DOHH2 (cell line): ENCODE measurements at regions not wholly inside any gene's neighbourhood (a gene's known extent, or its start where the extent isn't known, plus 50 kb on each side); places are given as distances from the start of the nearest gene placed in this dataset.

Source experiments
- H3F3A ChIP-seq: fragments of 200-600 bp; sonication (generic), shearing (Covaris generic); 2 replicates; pipeline ENCODE4 v1.6.0; 2016; ENCODE audit warnings: antibody characterized with exemption, mild to moderate bottlenecking; ENCODE audit not compliant: control insufficient read depth, insufficient read depth
- H3K27ac ChIP-seq: fragments of 200-600 bp; sonication (generic); 2 replicates; pipeline ENCODE4 v1.5.1; 2014; ENCODE audit warnings: low read depth, mild to moderate bottlenecking, low read length, moderate library complexity
- H3K27me3 ChIP-seq: fragments of 200-600 bp; sonication (generic); 2 replicates; pipeline ENCODE4 v1.6.1; 2014; ENCODE audit warnings: mild to moderate bottlenecking, low read length, mixed read lengths; ENCODE audit not compliant: control insufficient read depth
- H3K36me3 ChIP-seq: fragments of 200-600 bp; sonication (generic); 2 replicates; pipeline ENCODE4 v1.6.1; 2014; ENCODE audit warnings: mild to moderate bottlenecking, low read length, moderate library complexity, mixed read lengths; ENCODE audit not compliant: control insufficient read depth
- H3K4me1 ChIP-seq: fragments of 200-600 bp; sonication (generic); 2 replicates; pipeline ENCODE4 v1.6.1; 2014; ENCODE audit warnings: mild to moderate bottlenecking, low read length, mixed read lengths; ENCODE audit not compliant: control insufficient read depth
- H3K4me2 ChIP-seq: fragments of 200-600 bp; sonication (generic); 2 replicates; pipeline ENCODE4 v1.6.0; 2014; ENCODE audit warnings: mild to moderate bottlenecking, low read length, moderate library complexity
- H3K4me3 ChIP-seq: fragments of 200-600 bp; sonication (generic); 2 replicates; pipeline ENCODE4 v1.5.1; 2014; ENCODE audit warnings: mild to moderate bottlenecking, low read length, mixed read lengths
- H3K79me2 ChIP-seq: fragments of 200-600 bp; sonication (generic); 2 replicates; pipeline ENCODE4 v1.6.1; 2014; ENCODE audit warnings: mild to moderate bottlenecking, low read length, mixed read lengths; ENCODE audit not compliant: control insufficient read depth
- H3K9me2 ChIP-seq: fragments of 200-600 bp; sonication (generic); replicated peaks from 2 replicates; pipeline ENCODE4 v1.6.1; 2014; ENCODE audit warnings: mild to moderate bottlenecking, low read length, mixed read lengths; ENCODE audit not compliant: control insufficient read depth
- H3K9me3 ChIP-seq: fragments of 200-600 bp; sonication (generic); 2 replicates; pipeline ENCODE4 v1.6.1; 2014; ENCODE audit warnings: antibody characterized with exemption, low read length, mixed read lengths; ENCODE audit not compliant: control insufficient read depth, insufficient read depth
- H4K20me1 ChIP-seq: fragments of 200-600 bp; sonication (generic); 2 replicates; pipeline ENCODE4 v1.6.0; 2014; ENCODE audit warnings: low read depth, mild to moderate bottlenecking, antibody characterized with exemption, low read length, moderate library complexity; ENCODE audit not compliant: control insufficient read depth, insufficient read depth
- CTCF ChIP-seq: fragments of 200-600 bp; sonication (generic); IDR thresholded peaks from one replicate; pipeline ENCODE4 v1.5.1; 2014; ENCODE audit warnings: antibody characterized with exemption, mild to moderate bottlenecking, low read depth, low read length; ENCODE audit not compliant: poor library complexity, severe bottlenecking
- EZH2phosphoT487 ChIP-seq: fragments of 200-600 bp; sonication (generic); IDR thresholded peaks from 2 replicates; pipeline ENCODE4 v1.6.1; 2017; ENCODE audit warnings: borderline replicate concordance, mild to moderate bottlenecking, antibody characterized with exemption, low read length, moderate library complexity, mixed read lengths

DNA sequence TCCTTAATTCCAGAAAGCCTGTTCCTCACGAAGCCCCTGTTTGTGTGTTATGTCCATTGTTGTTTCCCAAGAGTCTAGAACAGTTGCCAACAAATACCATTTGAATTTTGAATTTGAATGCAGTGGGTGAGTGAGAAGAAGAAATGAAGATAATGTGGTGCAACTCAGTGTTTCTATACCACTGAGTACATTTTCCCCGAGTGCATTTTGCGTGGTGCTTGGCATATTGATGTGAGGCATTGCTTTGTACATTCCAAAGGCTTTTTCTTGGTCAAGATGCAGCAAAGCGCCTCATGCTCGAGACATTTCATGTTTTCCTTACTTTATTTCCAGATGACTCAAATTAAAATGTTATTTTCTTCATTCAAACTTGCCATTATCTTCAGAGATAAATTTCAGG is 253.1 kb upstream of the RPS6KA3 start:
- no peaks in the 10 kb centered on the region for H3K79me2 ChIP-seq
- TF ChIP-seq CTCF: no peak
- TF ChIP-seq EZH2phosphoT487: no peak

GRCh38 chrX:20519146-20519545 is 252.4 kb upstream of the RPS6KA3 start:
- Histone ChIP-seq H3K36me3 (no peaks in the 10 kb centered on the region), H3F3A (no peaks in the 10 kb centered on the region), H3K9me2 (no peaks in the 10 kb centered on the region), H3K79me2 (no peaks in the 10 kb centered on the region), H3K27me3 (no peaks in the 10 kb centered on the region), H3K4me3 (no peak overlapping the region), H3K4me2 (no peak overlapping the region), H3K4me1 (no peaks in the 10 kb centered on the region), H3K27ac (no peak overlapping the region), H3K9me3 (no peaks in the 10 kb centered on the region), H4K20me1 (no peaks in the 10 kb centered on the region)
- TF ChIP-seq EZH2phosphoT487 (no peak), CTCF (no peak)

More for the DNA sequence above, 253.1 kb upstream of the RPS6KA3 start:
- H3K27me3 ChIP-seq: no peaks in the 10 kb centered on the region
- no peaks in the 10 kb centered on the region for H4K20me1 ChIP-seq
- no peaks in the 10 kb centered on the region for H3K4me1 ChIP-seq
- H3K4me3 ChIP-seq: no peak overlapping the region
- no peaks in the 10 kb centered on the region for H3K36me3 ChIP-seq
- H3K4me2 ChIP-seq: no peak overlapping the region
- H3F3A ChIP-seq: no peaks in the 10 kb centered on the region
- no peaks in the 10 kb centered on the region for H3K9me2 ChIP-seq
- H3K9me3 ChIP-seq: no peaks in the 10 kb centered on the region
- H3K27ac ChIP-seq: no peak overlapping the region

GRCh38 chrX:20517565-20517964 is 250.9 kb upstream of the RPS6KA3 start:
- H3K4me2 ChIP-seq: no peak overlapping the region
- no peaks in the 10 kb centered on the region for H3K4me1 ChIP-seq
- no peaks in the 10 kb centered on the region for H3K9me2 ChIP-seq
- no peaks in the 10 kb centered on the region for H3K27me3 ChIP-seq
- TF ChIP-seq EZH2phosphoT487 (no peak), CTCF (no peak)
- H3K79me2 ChIP-seq: no peaks in the 10 kb centered on the region
- no peaks in the 10 kb centered on the region for H3K9me3 ChIP-seq
- no peaks in the 10 kb centered on the region for H3K36me3 ChIP-seq
- no peaks in the 10 kb centered on the region for H3F3A ChIP-seq
- no peak overlapping the region for H3K27ac ChIP-seq
- no peaks in the 10 kb centered on the region for H4K20me1 ChIP-seq
- no peak overlapping the region for H3K4me3 ChIP-seq
